ENCODE measurements at regions not wholly inside any gene's neighbourhood (a gene's known extent, or its start where the extent isn't known, plus 50 kb on each side); places are given as distances from the start of the nearest gene placed in this dataset.

GRCh38 chr4:173866322-173867026 lies 336.4 kb upstream of the HAND2 start:
- DNase-seq (ENCODE audit: low read depth, low spot score) = no peak
- ChIA-PET POLR2A (no interaction called here), CTCF (no interaction called here)
- no peak overlapping the region for H3K4me3 ChIP-seq (ENCODE audit: low read depth, low read length)
- TF ChIP-seq CTCF (IDR thresholded peaks at IDR 0.05; ENCODE audit: insufficient read depth, low read length, missing control alignments) = no peak

- H3K4me3 ChIP-seq (ENCODE audit: low read depth, low read length) = no peak overlapping the region
- POLR2A ChIA-PET = no interaction called here
- CTCF ChIA-PET = no interaction called here
- DNase-seq (ENCODE audit: low read depth, low spot score) = no peak
- TF ChIP-seq CTCF (IDR thresholded peaks at IDR 0.05; ENCODE audit: insufficient read depth, low read length, missing control alignments) = no peak
Observed at GRCh38 chr4:173862754-173863153, 332.7 kb upstream of the HAND2 start.

GRCh38 chr4:173860094-173860493 lies 330.1 kb upstream of the HAND2 start:
- no peak overlapping the region for H3K4me3 ChIP-seq (ENCODE audit: low read depth, low read length)
- TF ChIP-seq CTCF (IDR thresholded peaks at IDR 0.05; ENCODE audit: insufficient read depth, low read length, missing control alignments) = no peak
- no peak for DNase-seq (ENCODE audit: low read depth, low spot score)
- ChIA-PET CTCF (no interaction called here), POLR2A (no interaction called here)

- no peak for DNase-seq (ENCODE audit: low read depth, low spot score)
- ChIA-PET POLR2A (no interaction called here), CTCF (no interaction called here)
- no peak overlapping the region for H3K4me3 ChIP-seq (ENCODE audit: low read depth, low read length)
- no peak for TF ChIP-seq CTCF (IDR thresholded peaks at IDR 0.05; ENCODE audit: insufficient read depth, low read length, missing control alignments)
Observed at GRCh38 chr4:173859091-173859713, 329.2 kb upstream of the HAND2 start.

GRCh38 chr4:173858471-173858870 lies 328.4 kb upstream of the HAND2 start:
- POLR2A ChIA-PET = no interaction called here
- no peak overlapping the region for H3K4me3 ChIP-seq (ENCODE audit: low read depth, low read length)
- CTCF ChIA-PET = no interaction called here
- no peak for DNase-seq (ENCODE audit: low read depth, low spot score)
- TF ChIP-seq CTCF (IDR thresholded peaks at IDR 0.05; ENCODE audit: insufficient read depth, low read length, missing control alignments) = no peak

GRCh38 chr4:173857828-173858227 lies 327.8 kb upstream of the HAND2 start:
- no peak overlapping the region for H3K4me3 ChIP-seq (ENCODE audit: low read depth, low read length)
- ChIA-PET CTCF (no interaction called here), POLR2A (no interaction called here)
- no peak for DNase-seq (ENCODE audit: low read depth, low spot score)
- TF ChIP-seq CTCF (IDR thresholded peaks at IDR 0.05; ENCODE audit: insufficient read depth, low read length, missing control alignments) = no peak

Data from AG04449 (cell line).